Transverse colon (tissue), 4 donors: ENCODE measurements at regions not wholly inside any gene's neighbourhood (a gene's known extent, or its start where the extent isn't known, plus 50 kb on each side); places are given as distances from the start of the nearest gene placed in this dataset.

Experiments
- EP300 ChIP-seq: sonication (generic); formaldehyde crosslinking; IDR thresholded peaks from one replicate; pipeline ENCODE4 v1.6.1; 2017; ENCODE audit warnings: antibody characterized with exemption, low read depth
- POLR2A ChIP-seq: fragments of 450-650 bp; IDR thresholded peaks from one replicate; pipeline ENCODE4 v1.6.1; 2016; ENCODE audit warnings: antibody characterized with exemption, mild to moderate bottlenecking, moderate library complexity
- POLR2AphosphoS5 ChIP-seq, 3 donors: sonication (generic); formaldehyde crosslinking; IDR thresholded peaks; one replicate each; pipeline ENCODE4 v1.6.1; 2016; ENCODE audit warnings: antibody characterized with exemption in 3 of 3
- TF ChIP-seq, protein P1 (sequence below), 5 experiments: fragments of 200-600 bp in 3 of 5; fragments of 450-650 bp in 2 of 5; sonication (generic) in 3 of 5; IDR thresholded peaks; 1 replicate in 2 of 5; 2 replicates in 3 of 5; pipeline ENCODE4 v1.5.1; 2016 to 2017; ENCODE audit warnings: antibody characterized with exemption in 5 of 5, inconsistent platforms in 3 of 5, mild to moderate bottlenecking in 2 of 5, moderate library complexity in 1 of 5

GRCh38 chr20:19098806-19099578 lies 113.5 kb upstream of the SLC24A3 start:
- TF ChIP-seq, protein P1, sequence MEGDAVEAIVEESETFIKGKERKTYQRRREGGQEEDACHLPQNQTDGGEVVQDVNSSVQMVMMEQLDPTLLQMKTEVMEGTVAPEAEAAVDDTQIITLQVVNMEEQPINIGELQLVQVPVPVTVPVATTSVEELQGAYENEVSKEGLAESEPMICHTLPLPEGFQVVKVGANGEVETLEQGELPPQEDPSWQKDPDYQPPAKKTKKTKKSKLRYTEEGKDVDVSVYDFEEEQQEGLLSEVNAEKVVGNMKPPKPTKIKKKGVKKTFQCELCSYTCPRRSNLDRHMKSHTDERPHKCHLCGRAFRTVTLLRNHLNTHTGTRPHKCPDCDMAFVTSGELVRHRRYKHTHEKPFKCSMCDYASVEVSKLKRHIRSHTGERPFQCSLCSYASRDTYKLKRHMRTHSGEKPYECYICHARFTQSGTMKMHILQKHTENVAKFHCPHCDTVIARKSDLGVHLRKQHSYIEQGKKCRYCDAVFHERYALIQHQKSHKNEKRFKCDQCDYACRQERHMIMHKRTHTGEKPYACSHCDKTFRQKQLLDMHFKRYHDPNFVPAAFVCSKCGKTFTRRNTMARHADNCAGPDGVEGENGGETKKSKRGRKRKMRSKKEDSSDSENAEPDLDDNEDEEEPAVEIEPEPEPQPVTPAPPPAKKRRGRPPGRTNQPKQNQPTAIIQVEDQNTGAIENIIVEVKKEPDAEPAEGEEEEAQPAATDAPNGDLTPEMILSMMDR (IDR thresholded peaks at IDR 0.05) = no peak
- no peak for TF ChIP-seq POLR2A
- TF ChIP-seq POLR2AphosphoS5 (IDR thresholded peaks at IDR 0.05) = peak in 1 of 3 donors; percentile 29
- TF ChIP-seq EP300 = no peak
